GM12874 (cell line): ENCODE measurements at regions not wholly inside any gene's neighbourhood (a gene's known extent, or its start where the extent isn't known, plus 50 kb on each side); places are given as distances from the start of the nearest gene placed in this dataset.

Experiments used
- CTCF ChIP-seq: IDR thresholded peaks from 2 replicates; pipeline ENCODE4 v1.5.1; 2011; ENCODE audit warnings: low read depth, mild to moderate bottlenecking, control low read depth, low read length, moderate library complexity; ENCODE audit not compliant: insufficient read depth

GRCh38 chr11:109993786-109994185, 99.4 kb upstream of the ZC3H12C start:
- TF ChIP-seq CTCF, result no peak

GRCh38 chr11:109994907-109995306, 98.3 kb upstream of the ZC3H12C start:
- no peak for TF ChIP-seq CTCF

- no peak for TF ChIP-seq CTCF
Measured at GRCh38 chr11:109996060-109996459, 97.1 kb upstream of the ZC3H12C start.

GRCh38 chr11:109998921-109999320, 94.3 kb upstream of the ZC3H12C start:
- no peak for TF ChIP-seq CTCF

GRCh38 chr11:110000031-110000502, 93.1 kb upstream of the ZC3H12C start:
- TF ChIP-seq CTCF, result no peak

GRCh38 chr11:110000850-110001249, 92.3 kb upstream of the ZC3H12C start:
- TF ChIP-seq CTCF, result no peak

- TF ChIP-seq CTCF, result no peak
Measured at GRCh38 chr11:110003426-110003825, 89.8 kb upstream of the ZC3H12C start.

- TF ChIP-seq CTCF, result no peak
Measured at GRCh38 chr11:110011595-110011994, 81.6 kb upstream of the ZC3H12C start.
